IMR-90 (cell line): ENCODE measurements at regions not wholly inside any gene's neighbourhood (a gene's known extent, or its start where the extent isn't known, plus 50 kb on each side); places are given as distances from the start of the nearest gene placed in this dataset.

Source experiments
- POLR2A ChIP-seq: IDR thresholded peaks from 2 replicates; pipeline ENCODE4 v1.6.1; 2012; ENCODE audit warnings: mild to moderate bottlenecking, low read depth, low read length
- RAD21 ChIP-seq: IDR thresholded peaks from 2 replicates; pipeline ENCODE4 v1.6.1; 2012; ENCODE audit warnings: low read length, improper control_type of control experiment
- TF ChIP-seq, protein P1 (sequence below): conservative IDR thresholded peaks from 2 replicates; pipeline ENCODE4 v1.5.1; 2012; ENCODE audit warnings: mild to moderate bottlenecking, low read depth, low read length, improper control_type of control experiment
- TF ChIP-seq, protein P2 (sequence below): fragments of 150-350 bp; IDR thresholded peaks from 2 replicates; pipeline ENCODE4 v1.6.1; 2017; ENCODE audit warnings: mild to moderate bottlenecking, antibody characterized with exemption, low read length, low read depth

DNA sequence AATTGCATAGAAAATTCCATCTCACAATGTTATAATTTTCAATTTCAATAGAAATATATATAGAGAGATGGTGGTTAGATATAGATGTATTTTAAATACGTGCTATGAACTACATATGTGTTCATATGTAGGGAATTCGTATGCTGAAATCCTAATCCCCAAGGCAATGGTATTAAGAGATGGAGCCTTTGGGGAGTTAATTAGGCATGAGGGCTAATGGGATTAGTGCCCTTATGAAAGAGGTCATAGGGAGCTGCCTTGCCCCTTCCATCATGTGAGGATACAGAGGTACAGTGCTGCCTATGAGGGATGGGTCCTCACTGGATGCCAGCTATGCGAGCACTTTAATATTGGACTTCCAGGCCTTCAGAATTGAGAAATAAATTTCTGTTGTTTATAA is 79.6 kb upstream of the CCDC54 start:
- TF ChIP-seq, protein P1, sequence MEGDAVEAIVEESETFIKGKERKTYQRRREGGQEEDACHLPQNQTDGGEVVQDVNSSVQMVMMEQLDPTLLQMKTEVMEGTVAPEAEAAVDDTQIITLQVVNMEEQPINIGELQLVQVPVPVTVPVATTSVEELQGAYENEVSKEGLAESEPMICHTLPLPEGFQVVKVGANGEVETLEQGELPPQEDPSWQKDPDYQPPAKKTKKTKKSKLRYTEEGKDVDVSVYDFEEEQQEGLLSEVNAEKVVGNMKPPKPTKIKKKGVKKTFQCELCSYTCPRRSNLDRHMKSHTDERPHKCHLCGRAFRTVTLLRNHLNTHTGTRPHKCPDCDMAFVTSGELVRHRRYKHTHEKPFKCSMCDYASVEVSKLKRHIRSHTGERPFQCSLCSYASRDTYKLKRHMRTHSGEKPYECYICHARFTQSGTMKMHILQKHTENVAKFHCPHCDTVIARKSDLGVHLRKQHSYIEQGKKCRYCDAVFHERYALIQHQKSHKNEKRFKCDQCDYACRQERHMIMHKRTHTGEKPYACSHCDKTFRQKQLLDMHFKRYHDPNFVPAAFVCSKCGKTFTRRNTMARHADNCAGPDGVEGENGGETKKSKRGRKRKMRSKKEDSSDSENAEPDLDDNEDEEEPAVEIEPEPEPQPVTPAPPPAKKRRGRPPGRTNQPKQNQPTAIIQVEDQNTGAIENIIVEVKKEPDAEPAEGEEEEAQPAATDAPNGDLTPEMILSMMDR = no peak
- TF ChIP-seq RAD21 (no peak), POLR2A (no peak)
- TF ChIP-seq, protein P2, sequence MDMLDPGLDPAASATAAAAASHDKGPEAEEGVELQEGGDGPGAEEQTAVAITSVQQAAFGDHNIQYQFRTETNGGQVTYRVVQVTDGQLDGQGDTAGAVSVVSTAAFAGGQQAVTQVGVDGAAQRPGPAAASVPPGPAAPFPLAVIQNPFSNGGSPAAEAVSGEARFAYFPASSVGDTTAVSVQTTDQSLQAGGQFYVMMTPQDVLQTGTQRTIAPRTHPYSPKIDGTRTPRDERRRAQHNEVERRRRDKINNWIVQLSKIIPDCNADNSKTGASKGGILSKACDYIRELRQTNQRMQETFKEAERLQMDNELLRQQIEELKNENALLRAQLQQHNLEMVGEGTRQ = no peak
